GM06990 (cell line): ENCODE measurements at regions not wholly inside any gene's neighbourhood (a gene's known extent, or its start where the extent isn't known, plus 50 kb on each side); places are given as distances from the start of the nearest gene placed in this dataset.

ENCODE experiments used
- DNase-seq: peaks from one replicate; pipeline ENCODE4 v3.0.0-alpha.2; 2011; ENCODE audit not compliant: insufficient read length; ENCODE audit errors: extremely low read depth
- H3K27me3 ChIP-seq: replicated peaks from 2 replicates; pipeline ENCODE4 v1.6.0; 2011; ENCODE audit warnings: low read length; ENCODE audit not compliant: control insufficient read depth, insufficient read depth
- H3K36me3 ChIP-seq: 2 replicates; pipeline ENCODE4 v1.5.1; 2011; ENCODE audit warnings: low read length; ENCODE audit not compliant: control insufficient read depth, insufficient read depth
- H3K4me3 ChIP-seq: replicated peaks from 2 replicates; pipeline ENCODE4 v1.5.1; 2011; ENCODE audit warnings: low read depth, mild to moderate bottlenecking, control low read depth, low read length
- TF ChIP-seq, protein P1 (sequence below): IDR thresholded peaks from 2 replicates; pipeline ENCODE4 v1.5.1; 2011; ENCODE audit warnings: low read length, control low read depth, mild to moderate bottlenecking, inconsistent platforms; ENCODE audit not compliant: insufficient read depth, poor library complexity, severe bottlenecking

DNA sequence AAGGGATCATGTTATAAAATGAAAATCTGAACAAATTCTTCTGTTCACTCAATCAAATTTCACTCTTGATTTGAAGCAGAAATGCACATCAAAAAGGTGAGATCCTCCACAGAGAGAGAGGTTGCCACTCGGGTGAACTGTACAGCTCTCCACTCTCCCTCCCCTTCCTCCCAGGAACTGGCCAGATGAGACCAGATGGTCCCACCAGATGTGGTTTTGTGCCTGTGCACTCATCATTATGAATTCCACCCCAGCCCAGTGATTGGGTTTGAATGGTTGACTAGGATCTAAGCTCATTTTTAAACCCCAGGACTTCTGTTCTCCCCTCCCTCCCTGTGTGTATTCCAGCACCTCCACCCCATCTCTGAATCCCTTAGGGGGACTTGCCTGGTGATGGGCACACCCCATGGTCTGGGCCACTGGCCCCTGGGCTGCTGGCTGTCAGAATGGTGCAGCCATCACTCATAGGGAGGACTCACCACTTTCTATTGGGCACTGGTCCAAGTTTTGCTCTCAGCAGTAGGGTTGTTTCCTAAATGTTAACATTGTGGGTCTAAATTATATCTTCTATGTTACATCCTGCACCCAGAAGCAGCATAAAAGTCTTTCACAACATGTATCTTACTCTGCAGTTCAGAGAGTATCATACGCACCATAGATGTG is 393.1 kb downstream of the TNS3 start:
- H3K27me3 ChIP-seq = no peaks in the 10 kb centered on the region
- H3K4me3 ChIP-seq = no peak overlapping the region
- DNase-seq = no peak
- TF ChIP-seq, protein P1, sequence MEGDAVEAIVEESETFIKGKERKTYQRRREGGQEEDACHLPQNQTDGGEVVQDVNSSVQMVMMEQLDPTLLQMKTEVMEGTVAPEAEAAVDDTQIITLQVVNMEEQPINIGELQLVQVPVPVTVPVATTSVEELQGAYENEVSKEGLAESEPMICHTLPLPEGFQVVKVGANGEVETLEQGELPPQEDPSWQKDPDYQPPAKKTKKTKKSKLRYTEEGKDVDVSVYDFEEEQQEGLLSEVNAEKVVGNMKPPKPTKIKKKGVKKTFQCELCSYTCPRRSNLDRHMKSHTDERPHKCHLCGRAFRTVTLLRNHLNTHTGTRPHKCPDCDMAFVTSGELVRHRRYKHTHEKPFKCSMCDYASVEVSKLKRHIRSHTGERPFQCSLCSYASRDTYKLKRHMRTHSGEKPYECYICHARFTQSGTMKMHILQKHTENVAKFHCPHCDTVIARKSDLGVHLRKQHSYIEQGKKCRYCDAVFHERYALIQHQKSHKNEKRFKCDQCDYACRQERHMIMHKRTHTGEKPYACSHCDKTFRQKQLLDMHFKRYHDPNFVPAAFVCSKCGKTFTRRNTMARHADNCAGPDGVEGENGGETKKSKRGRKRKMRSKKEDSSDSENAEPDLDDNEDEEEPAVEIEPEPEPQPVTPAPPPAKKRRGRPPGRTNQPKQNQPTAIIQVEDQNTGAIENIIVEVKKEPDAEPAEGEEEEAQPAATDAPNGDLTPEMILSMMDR = no peak
- no peaks in the 10 kb centered on the region for H3K36me3 ChIP-seq

DNA sequence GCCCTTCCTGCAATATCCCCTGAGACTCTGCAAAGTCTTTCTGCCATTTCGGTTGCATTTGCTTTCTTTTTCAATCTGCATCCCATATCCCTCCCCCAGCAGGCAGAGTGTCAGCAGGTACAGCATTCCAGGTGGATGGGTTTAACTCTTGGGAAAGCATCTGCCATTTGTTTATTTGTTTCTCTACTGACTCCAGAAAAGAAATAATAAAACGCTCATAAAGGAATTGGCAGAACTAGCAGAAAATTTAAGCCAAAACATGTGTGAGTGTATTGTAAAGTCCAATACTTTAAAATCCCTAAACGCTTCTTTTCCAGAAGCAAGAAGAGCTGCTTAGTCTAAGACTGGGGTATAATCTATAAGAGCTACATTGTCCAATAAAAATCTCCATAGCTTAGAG is 393.8 kb downstream of the TNS3 start:
- no peak overlapping the region for H3K4me3 ChIP-seq
- H3K36me3 ChIP-seq = no peaks in the 10 kb centered on the region
- TF ChIP-seq, protein P1 = no peak
- no peaks in the 10 kb centered on the region for H3K27me3 ChIP-seq
- no peak for DNase-seq

- H3K4me3 ChIP-seq = no peak overlapping the region
- H3K27me3 ChIP-seq = no peaks in the 10 kb centered on the region
- H3K36me3 ChIP-seq = no peaks in the 10 kb centered on the region
- TF ChIP-seq, protein P1 = no peak
- peak; percentile 17 for DNase-seq
Measured at GRCh38 chr7:47186316-47186715, 395.6 kb downstream of the TNS3 start.

DNA sequence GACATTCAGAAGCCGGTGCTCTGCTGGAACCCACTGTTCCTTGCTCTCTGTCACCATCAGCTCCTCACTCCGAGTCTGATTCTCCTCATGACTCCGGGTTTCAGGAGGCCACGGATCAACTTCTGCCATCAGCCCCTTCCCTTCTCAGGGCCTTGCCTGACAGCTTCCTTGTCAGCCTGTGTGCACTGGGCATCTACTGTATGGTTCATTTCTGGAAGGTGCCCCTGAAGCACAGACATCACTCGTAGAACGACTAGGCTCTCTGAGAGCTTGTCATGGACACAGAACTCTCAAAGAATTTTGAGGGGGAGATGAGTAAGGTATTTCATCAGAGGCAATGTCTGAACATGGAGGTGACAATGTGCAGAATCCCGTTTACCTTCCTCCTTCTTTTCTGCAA is 396.1 kb downstream of the TNS3 start:
- Histone ChIP-seq H3K27me3 (no peaks in the 10 kb centered on the region), H3K4me3 (no peak overlapping the region), H3K36me3 (no peaks in the 10 kb centered on the region)
- TF ChIP-seq, protein P1 = no peak
- no peak for DNase-seq

DNA sequence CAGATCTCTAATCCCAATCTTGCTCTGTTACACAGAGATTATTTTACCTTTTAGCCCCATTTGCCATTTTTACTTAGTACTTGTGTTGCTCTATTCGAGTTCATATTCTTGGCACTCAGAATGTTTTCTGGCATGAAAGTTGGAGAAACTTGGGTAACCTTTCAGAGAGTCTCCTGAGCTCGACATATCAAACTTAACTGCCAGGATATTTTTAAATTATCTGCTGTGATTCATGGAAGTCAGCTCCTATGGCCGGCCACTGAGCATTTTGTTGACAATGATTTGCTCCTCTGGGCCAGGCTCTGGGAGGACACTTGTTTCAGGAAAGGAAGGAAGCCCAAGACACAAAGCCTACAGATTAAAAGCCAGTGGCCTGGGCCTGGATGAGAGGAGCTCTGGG is 396.7 kb downstream of the TNS3 start:
- no peak for DNase-seq
- no peak overlapping the region for H3K4me3 ChIP-seq
- TF ChIP-seq, protein P1 = no peak
- H3K27me3 ChIP-seq = no peaks in the 10 kb centered on the region
- no peaks in the 10 kb centered on the region for H3K36me3 ChIP-seq

GRCh38 chr7:47183862-47184590 is 397.9 kb downstream of the TNS3 start:
- Histone ChIP-seq H3K27me3 (no peaks in the 10 kb centered on the region), H3K36me3 (no peaks in the 10 kb centered on the region), H3K4me3 (no peak overlapping the region)
- no peak for DNase-seq
- TF ChIP-seq, protein P1 = no peak
